B cell (primary cell): ENCODE measurements at regions not wholly inside any gene's neighbourhood (a gene's known extent, or its start where the extent isn't known, plus 50 kb on each side); places are given as distances from the start of the nearest gene placed in this dataset.

ENCODE experiments used
- ATAC-seq: fragments of 200-7000 bp; cut with Tn5 transposase; one replicate; pipeline ENCODE4 v1.10.0; 2021; ENCODE audit warnings: low read depth, mild to moderate bottlenecking, moderate number of reproducible peaks, moderate library complexity
- CTCF ChIA-PET: fragments of 350-600 bp; sonication (Branson Sonifier 250); formaldehyde crosslinking; loops from one replicate; lab custom pipeline; 2021; ENCODE audit warnings: antibody characterized with exemption, inconsistent platforms; lab: Charles Lee
- POLR2A ChIA-PET: fragments of 350-600 bp; sonication (Branson Sonifier 250); formaldehyde crosslinking; loops from one replicate; lab custom pipeline; 2021; ENCODE audit warnings: antibody characterized with exemption; lab: Charles Lee
- DNase-seq: peaks from one replicate; pipeline ENCODE4 v3.0.0; 2013
- H2AFZ ChIP-seq: 2 replicates; pipeline ENCODE4 v1.6.1; 2012; ENCODE audit warnings: mild to moderate bottlenecking, low read depth, low read length; ENCODE audit not compliant: insufficient read depth, poor library complexity, severe bottlenecking
- H3K27ac ChIP-seq, 2 donors: 1 replicate in 1 of 2; 2 replicates in 1 of 2; pipeline ENCODE4 v1.5.1; 2012 to 2013; ENCODE audit warnings: low read length in 2 of 2, mild to moderate bottlenecking in 2 of 2, moderate library complexity in 1 of 2
- H3K27me3 ChIP-seq, 4 experiments: fragments of 200-600 bp in 1 of 4; sonication (generic) in 1 of 4; replicated peaks in 1 of 4; 1 replicate in 2 of 4; 2 replicates in 2 of 4; pipeline versions ENCODE4 v1.6.1 to v1.7.0; 2013 to 2016; ENCODE audit warnings: low read length in 3 of 4, mild to moderate bottlenecking in 2 of 4, mixed read lengths in 1 of 4, moderate library complexity in 1 of 4; ENCODE audit not compliant: insufficient read depth in 4 of 4, control insufficient read depth in 3 of 4; ENCODE audit errors: control extremely low read depth in 1 of 4
- H3K36me3 ChIP-seq, 2 experiments: replicated peaks in 1 of 2; 1 replicate in 1 of 2; 2 replicates in 1 of 2; pipeline versions ENCODE4 v1.6.1 to v1.7.1; 2013; ENCODE audit warnings: low read length in 1 of 2; ENCODE audit not compliant: insufficient read depth in 2 of 2, control insufficient read depth in 1 of 2; ENCODE audit errors: control extremely low read depth in 1 of 2, extremely low read depth in 1 of 2
- H3K4me1 ChIP-seq, 2 donors: fragments of 200-600 bp in 1 of 2; sonication (generic) in 1 of 2; 1 replicate in 1 of 2; 2 replicates in 1 of 2; pipeline versions ENCODE4 v1.5.1 to v1.6.1; 2013 to 2017; ENCODE audit warnings: low read length in 2 of 2; ENCODE audit not compliant: control insufficient read depth in 2 of 2, insufficient read depth in 2 of 2
- H3K4me2 ChIP-seq: replicated peaks from 2 replicates; pipeline ENCODE3; 2012; ENCODE audit warnings: mild to moderate bottlenecking, low read depth, low read length; ENCODE audit not compliant: poor library complexity, severe bottlenecking
- H3K4me3 ChIP-seq, 5 experiments: fragments of 200-600 bp in 1 of 5; sonication (generic) in 1 of 5; 1 replicate in 3 of 5; 2 replicates in 2 of 5; pipeline versions ENCODE4 v1.5.1 to v1.7.0; 2011 to 2016; ENCODE audit warnings: low read length in 4 of 5, mild to moderate bottlenecking in 4 of 5, low read depth in 2 of 5, control low read depth in 1 of 5, moderate library complexity in 1 of 5; ENCODE audit not compliant: insufficient read depth in 1 of 5; ENCODE audit errors: control extremely low read depth in 1 of 5, extremely low read depth in 1 of 5
- H3K79me2 ChIP-seq: fragments of 200-600 bp; sonication (generic); one replicate; pipeline ENCODE4 v1.6.0; 2016; ENCODE audit warnings: low read length; ENCODE audit not compliant: control insufficient read depth, insufficient read depth
- H3K9ac ChIP-seq: fragments of 200-600 bp; sonication (generic); 2 replicates; pipeline ENCODE4 v1.6.1; 2017; ENCODE audit warnings: mild to moderate bottlenecking, low read length, moderate library complexity
- H3K9me3 ChIP-seq, 3 donors: one replicate each; pipeline versions ENCODE4 v1.6.1 to v1.7.1; 2013; ENCODE audit warnings: low read length in 2 of 3; ENCODE audit not compliant: control insufficient read depth in 2 of 3, insufficient read depth in 1 of 3; ENCODE audit errors: control extremely low read depth in 1 of 3
- H4K20me1 ChIP-seq: 2 replicates; pipeline ENCODE4 v1.6.0; 2012; ENCODE audit warnings: mild to moderate bottlenecking, low read length; ENCODE audit not compliant: insufficient read depth, control insufficient read depth, poor library complexity, severe bottlenecking
- H3K27ac Mint-ChIP-seq: one replicate; pipeline ENCODE4 v1.8.0; 2021; ENCODE audit warnings: mixed read lengths
- H3K27me3 Mint-ChIP-seq: one replicate; pipeline ENCODE4 v1.8.0; 2021; ENCODE audit warnings: mixed read lengths
- H3K4me1 Mint-ChIP-seq: one replicate; pipeline ENCODE4 v1.8.0; 2021; ENCODE audit warnings: mixed read lengths
- H3K4me3 Mint-ChIP-seq: one replicate; pipeline ENCODE4 v1.8.0; 2021; ENCODE audit warnings: mixed read lengths
- H3K9me3 Mint-ChIP-seq: one replicate; pipeline ENCODE4 v1.8.0; 2022; ENCODE audit warnings: mixed read lengths; ENCODE audit not compliant: insufficient read depth
- CTCF ChIP-seq: fragments of 200-600 bp; IDR thresholded peaks from one replicate; pipeline ENCODE4 v1.8.0; 2022; ENCODE audit warnings: antibody characterized with exemption, mild to moderate bottlenecking
- EZH2 ChIP-seq: IDR thresholded peaks from 2 replicates; pipeline ENCODE4 v1.6.1; 2012; ENCODE audit warnings: borderline replicate concordance, low read depth, mild to moderate bottlenecking, moderate library complexity, low read length; ENCODE audit not compliant: insufficient read depth, poor library complexity, severe bottlenecking
- WGBS: methylation state at CpG from one replicate; pipeline ENCODE4 v1.1.5; 2013; ENCODE audit warnings: missing lambda C conversion rate; ENCODE audit not compliant: insufficient coverage; 5-methylcytosine and 5-hydroxymethylcytosine counted together
- intact Hi-C: fragments of 100-400 bp; cut with micrococcal nuclease; formaldehyde crosslinking; loops from one replicate; pipeline ENCODE4 v1.10.0; 2022

GRCh38 chr6:80460257-80460865, 353.9 kb downstream of the BCKDHB start:
- DNase-seq (no peak), ATAC-seq (no peak)
- Histone ChIP-seq H3K9ac (no peak overlapping the region), H2AFZ (no peak overlapping the region), H3K9me3 (no peaks in the 10 kb centered on the region), H3K36me3 (no peaks in the 10 kb centered on the region), H3K4me2 (no peak overlapping the region), H3K4me1 (no peaks in the 10 kb centered on the region), H4K20me1 (no peaks in the 10 kb centered on the region), H3K4me3 (no peak overlapping the region), H3K27ac (no peak overlapping the region), H3K79me2 (no peaks in the 10 kb centered on the region), H3K27me3 (no peaks in the 10 kb centered on the region)
- no peaks in the 10 kb centered on the region for H3K4me1 Mint-ChIP-seq
- no peak overlapping the region for H3K27ac Mint-ChIP-seq
- no peak for TF ChIP-seq EZH2
- no peak for TF ChIP-seq CTCF
- ChIA-PET POLR2A (no interaction called here), CTCF (no interaction called here)
- H3K27me3 Mint-ChIP-seq, result no peaks in the 10 kb centered on the region
- intact Hi-C loops, result no loop called here
- no peak overlapping the region for H3K4me3 Mint-ChIP-seq
- H3K9me3 Mint-ChIP-seq, result no peaks in the 10 kb centered on the region
- no CpG with 5 or more reads among the region's 1 CpG for WGBS

- Histone ChIP-seq H2AFZ (no peak overlapping the region), H3K9ac (no peak overlapping the region), H3K79me2 (no peaks in the 10 kb centered on the region), H3K4me3 (no peak overlapping the region), H3K4me1 (no peaks in the 10 kb centered on the region), H3K4me2 (no peak overlapping the region), H3K36me3 (no peaks in the 10 kb centered on the region), H3K27me3 (no peaks in the 10 kb centered on the region), H3K9me3 (no peaks in the 10 kb centered on the region), H3K27ac (no peak overlapping the region), H4K20me1 (no peaks in the 10 kb centered on the region)
- Mint-ChIP-seq H3K27me3 (no peaks in the 10 kb centered on the region), H3K4me3 (no peak overlapping the region), H3K9me3 (no peaks in the 10 kb centered on the region), H3K27ac (no peak overlapping the region), H3K4me1 (no peaks in the 10 kb centered on the region)
- intact Hi-C loops, result no loop called here
- ATAC-seq (no peak), DNase-seq (no peak)
- WGBS, result 100% methylated on average over 1 of the region's 3 CpGs
- TF ChIP-seq EZH2, result no peak
- TF ChIP-seq CTCF, result no peak
- ChIA-PET POLR2A (no interaction called here), CTCF (no interaction called here)
Measured at GRCh38 chr6:80457439-80457933, 351.0 kb downstream of the BCKDHB start.
